GM23248 (cell line): ENCODE measurements at regions not wholly inside any gene's neighbourhood (a gene's known extent, or its start where the extent isn't known, plus 50 kb on each side); places are given as distances from the start of the nearest gene placed in this dataset.

ENCODE experiments used
- DNase-seq: peaks from one replicate; pipeline ENCODE4 v3.0.0-alpha.2; 2015
- H2AFZ ChIP-seq: fragments of 200-600 bp; sonication (generic); 2 replicates; pipeline ENCODE4 v1.6.1; 2016; ENCODE audit warnings: antibody characterized with exemption
- H3F3A ChIP-seq: fragments of 200-600 bp; sonication (generic); 2 replicates; pipeline ENCODE4 v1.6.1; 2016; ENCODE audit warnings: mild to moderate bottlenecking, antibody characterized with exemption, mixed run types; ENCODE audit not compliant: insufficient read depth
- H3K27ac ChIP-seq: fragments of 200-600 bp; sonication (generic); 2 replicates; pipeline ENCODE4 v1.5.1; 2016; ENCODE audit warnings: mild to moderate bottlenecking
- H3K27me3 ChIP-seq: fragments of 200-600 bp; sonication (generic); replicated peaks from 2 replicates; pipeline ENCODE4 v1.6.1; 2016; ENCODE audit warnings: mild to moderate bottlenecking; ENCODE audit not compliant: insufficient read depth
- H3K36me3 ChIP-seq: fragments of 200-600 bp; sonication (generic); 2 replicates; pipeline ENCODE4 v1.6.1; 2016; ENCODE audit warnings: low read depth, mild to moderate bottlenecking
- H3K4me1 ChIP-seq: fragments of 200-600 bp; sonication (generic); 2 replicates; pipeline ENCODE4 v1.6.1; 2016; ENCODE audit warnings: mild to moderate bottlenecking; ENCODE audit not compliant: insufficient read depth
- H3K4me2 ChIP-seq: fragments of 200-600 bp; sonication (generic); one replicate; pipeline ENCODE4 v1.6.1; 2016; ENCODE audit warnings: mild to moderate bottlenecking; ENCODE audit not compliant: unreplicated experiment
- H3K4me3 ChIP-seq: fragments of 200-600 bp; sonication (generic); 2 replicates; pipeline ENCODE4 v1.5.1; 2016; ENCODE audit warnings: mild to moderate bottlenecking
- H3K79me2 ChIP-seq: fragments of 200-600 bp; sonication (generic); 2 replicates; pipeline ENCODE4 v1.6.1; 2016; ENCODE audit warnings: mild to moderate bottlenecking; ENCODE audit not compliant: insufficient read depth
- H3K9ac ChIP-seq: fragments of 200-600 bp; sonication (generic); 2 replicates; pipeline ENCODE4 v1.6.1; 2016; ENCODE audit warnings: mild to moderate bottlenecking
- H3K9me2 ChIP-seq: fragments of 200-600 bp; sonication (generic); 2 replicates; pipeline ENCODE4 v1.6.1; 2016; ENCODE audit warnings: mixed run types, mild to moderate bottlenecking, moderate library complexity; ENCODE audit not compliant: insufficient read depth
- H3K9me3 ChIP-seq: fragments of 200-600 bp; sonication (generic); one replicate; pipeline ENCODE4 v1.6.1; 2017; ENCODE audit warnings: low read depth
- H4K20me1 ChIP-seq: fragments of 200-600 bp; sonication (generic); 2 replicates; pipeline ENCODE4 v1.6.0; 2016; ENCODE audit not compliant: insufficient read depth
- EZH2 ChIP-seq: fragments of 200-600 bp; sonication (generic); IDR thresholded peaks from 2 replicates; pipeline ENCODE4 v1.6.1; 2018; ENCODE audit warnings: antibody characterized with exemption, mild to moderate bottlenecking; ENCODE audit not compliant: insufficient read depth, poor library complexity, severe bottlenecking
- EZH2phosphoT487 ChIP-seq: fragments of 200-600 bp; sonication (generic); IDR thresholded peaks from 2 replicates; pipeline ENCODE4 v1.6.1; 2018; ENCODE audit warnings: antibody characterized with exemption, moderate library complexity, mild to moderate bottlenecking, low read depth; ENCODE audit not compliant: insufficient read depth
- WGBS, 2 experiments: methylation state at CpG; one replicate each; pipeline ENCODE4 v1.1.6; 2015 to 2017; ENCODE audit warnings: low lambda C conversion rate in 2 of 2, low coverage in 1 of 2; ENCODE audit errors: missing lambda C conversion rate in 2 of 2; 5-methylcytosine and 5-hydroxymethylcytosine counted together
- in situ Hi-C: fragments of 300-500 bp; cut with MboI; formaldehyde crosslinking; loops from 2 replicates; pipeline ENCODE4 v1.15.0; 2020

- no peaks in the 10 kb centered on the region for H3K79me2 ChIP-seq
- no peaks in the 10 kb centered on the region for H3K9me3 ChIP-seq
- WGBS, 2 experiments: 15 to 25% methylated on average over 2 of the region's 2 CpGs
- no peak overlapping the region for H3K27ac ChIP-seq
- DNase-seq: no peak
- no peaks in the 10 kb centered on the region for H3K36me3 ChIP-seq
- H4K20me1 ChIP-seq: no peaks in the 10 kb centered on the region
- H3F3A ChIP-seq: no peaks in the 10 kb centered on the region
- H3K27me3 ChIP-seq: no peaks in the 10 kb centered on the region
- no peak overlapping the region for H3K4me3 ChIP-seq
- no peaks in the 10 kb centered on the region for H3K4me1 ChIP-seq
- in situ Hi-C loops: no loop called here
- no peak overlapping the region; the same call in 1 of the 2 replicates for H2AFZ ChIP-seq
- TF ChIP-seq EZH2phosphoT487 (no peak), EZH2 (no peak)
- H3K4me2 ChIP-seq: no peak overlapping the region
- no peak overlapping the region for H3K9ac ChIP-seq
- H3K9me2 ChIP-seq: no peaks in the 10 kb centered on the region
Measured at GRCh38 chr12:91616416-91616815, 433.8 kb upstream of the DCN start.

- Histone ChIP-seq H3K9me3 (no peaks in the 10 kb centered on the region), H3K36me3 (no peaks in the 10 kb centered on the region), H3F3A (no peaks in the 10 kb centered on the region), H4K20me1 (no peaks in the 10 kb centered on the region), H3K9ac (no peak overlapping the region), H2AFZ (no peak overlapping the region), H3K27ac (no peak overlapping the region), H3K9me2 (no peaks in the 10 kb centered on the region), H3K27me3 (no peaks in the 10 kb centered on the region), H3K4me1 (no peaks in the 10 kb centered on the region), H3K4me3 (no peak overlapping the region), H3K4me2 (no peak overlapping the region), H3K79me2 (no peaks in the 10 kb centered on the region)
- in situ Hi-C loops: no loop called here
- WGBS, 2 experiments: 41 to 47% methylated on average over 4 of the region's 4 CpGs
- TF ChIP-seq EZH2: no peak
- no peak for TF ChIP-seq EZH2phosphoT487
- peak; percentile 7 for DNase-seq
Measured at GRCh38 chr12:91613223-91613779, 430.7 kb upstream of the DCN start.

- H3K9me2 ChIP-seq: no peaks in the 10 kb centered on the region
- no peaks in the 10 kb centered on the region for H4K20me1 ChIP-seq
- H3K4me1 ChIP-seq: no peaks in the 10 kb centered on the region
- no peak overlapping the region for H3K9ac ChIP-seq
- H3K4me3 ChIP-seq: no peak overlapping the region
- H2AFZ ChIP-seq: no peak overlapping the region
- TF ChIP-seq EZH2 (no peak), EZH2phosphoT487 (no peak)
- in situ Hi-C loops: no loop called here
- H3F3A ChIP-seq: no peaks in the 10 kb centered on the region
- no peaks in the 10 kb centered on the region for H3K79me2 ChIP-seq
- H3K9me3 ChIP-seq: no peaks in the 10 kb centered on the region
- 92 to 95% methylated on average over 3 of the region's 3 CpGs for WGBS, 2 experiments
- H3K4me2 ChIP-seq: no peak overlapping the region
- H3K36me3 ChIP-seq: no peaks in the 10 kb centered on the region
- H3K27ac ChIP-seq: no peak overlapping the region
- DNase-seq: no peak
- H3K27me3 ChIP-seq: no peaks in the 10 kb centered on the region
Measured at GRCh38 chr12:91610561-91610960, 427.9 kb upstream of the DCN start.

GRCh38 chr12:91609283-91609682 is 426.7 kb upstream of the DCN start:
- H3K9ac ChIP-seq: no peak overlapping the region
- H3K4me3 ChIP-seq: no peak overlapping the region
- no peaks in the 10 kb centered on the region for H3K36me3 ChIP-seq
- no peaks in the 10 kb centered on the region for H3K9me2 ChIP-seq
- H4K20me1 ChIP-seq: no peaks in the 10 kb centered on the region
- H3K79me2 ChIP-seq: no peaks in the 10 kb centered on the region
- no peak for DNase-seq
- no peak overlapping the region for H3K27ac ChIP-seq
- in situ Hi-C loops: no loop called here
- TF ChIP-seq EZH2phosphoT487 (no peak), EZH2 (no peak)
- no peaks in the 10 kb centered on the region for H3F3A ChIP-seq
- H3K4me2 ChIP-seq: no peak overlapping the region
- H2AFZ ChIP-seq: no peak overlapping the region
- H3K4me1 ChIP-seq: no peaks in the 10 kb centered on the region
- 90 to 100% methylated on average over 1 of the region's 1 CpG for WGBS, 2 experiments
- no peaks in the 10 kb centered on the region for H3K27me3 ChIP-seq
- H3K9me3 ChIP-seq: no peaks in the 10 kb centered on the region

- no peak for DNase-seq
- in situ Hi-C loops: no loop called here
- H3K9me3 ChIP-seq: no peaks in the 10 kb centered on the region
Measured at GRCh38 chr12:91608542-91608941, 425.9 kb upstream of the DCN start.

More at GRCh38 chr12:91608542-91608941, 425.9 kb upstream of the DCN start:
- no peaks in the 10 kb centered on the region for H3K27me3 ChIP-seq
- no peaks in the 10 kb centered on the region for H3K79me2 ChIP-seq
- H2AFZ ChIP-seq: no peak overlapping the region
- no peak overlapping the region for H3K4me2 ChIP-seq
- no peaks in the 10 kb centered on the region for H3F3A ChIP-seq
- TF ChIP-seq EZH2phosphoT487 (no peak), EZH2 (no peak)
- no peaks in the 10 kb centered on the region for H3K9me2 ChIP-seq
- no peak overlapping the region for H3K9ac ChIP-seq
- H3K4me3 ChIP-seq: no peak overlapping the region
- no peak overlapping the region for H3K27ac ChIP-seq
- H3K36me3 ChIP-seq: no peaks in the 10 kb centered on the region
- H4K20me1 ChIP-seq: no peaks in the 10 kb centered on the region
- no peaks in the 10 kb centered on the region for H3K4me1 ChIP-seq
